Astrocyte (in vitro differentiated cells and primary cell): ENCODE measurements at regions not wholly inside any gene's neighbourhood (a gene's known extent, or its start where the extent isn't known, plus 50 kb on each side); places are given as distances from the start of the nearest gene placed in this dataset.
A peak's percentile ranks its signal among the peaks of the same experiment; 100 is the strongest.

Experiments
- DNase-seq: peaks from one replicate; pipeline ENCODE4 v3.0.0-alpha.2; 2010; ENCODE audit warnings: low read depth
- FAIRE-seq: peaks from 2 replicates; lab custom pipeline; 2011; peaks lifted over from hg19 to GRCh38; lab: Jason Lieb, UNC
- H2AFZ ChIP-seq: 2 replicates; pipeline ENCODE4 v1.6.0; 2012; ENCODE audit warnings: low read depth, low read length, inconsistent platforms
- H3K27ac ChIP-seq: 2 replicates; pipeline ENCODE4 v1.5.1; 2011; ENCODE audit warnings: low read depth, low read length, inconsistent platforms
- H3K27me3 ChIP-seq: 2 replicates; pipeline ENCODE4 v1.6.0; 2011; ENCODE audit warnings: low read length, inconsistent platforms; ENCODE audit not compliant: insufficient read depth
- H3K36me3 ChIP-seq: 2 replicates; pipeline ENCODE4 v1.5.1; 2011; ENCODE audit warnings: low read length, inconsistent platforms; ENCODE audit not compliant: insufficient read depth
- H3K4me1 ChIP-seq: 2 replicates; pipeline ENCODE4 v1.5.1; 2011; ENCODE audit warnings: low read length, inconsistent platforms; ENCODE audit not compliant: insufficient read depth
- H3K4me2 ChIP-seq: 2 replicates; pipeline ENCODE4 v1.6.0; 2012; ENCODE audit warnings: low read length, inconsistent platforms
- H3K4me3 ChIP-seq: 2 replicates; pipeline ENCODE4 v1.5.1; 2011; ENCODE audit warnings: low read depth, mild to moderate bottlenecking, low read length, inconsistent platforms; ENCODE audit not compliant: insufficient read depth
- H3K79me2 ChIP-seq: 2 replicates; pipeline ENCODE4 v1.6.0; 2012; ENCODE audit warnings: mild to moderate bottlenecking, low read length, inconsistent platforms; ENCODE audit not compliant: insufficient read depth
- H3K9ac ChIP-seq: 2 replicates; pipeline ENCODE4 v1.6.0; 2012; ENCODE audit warnings: mild to moderate bottlenecking, low read length, inconsistent platforms
- H3K9me3 ChIP-seq: 2 replicates; pipeline ENCODE4 v1.5.1; 2012; ENCODE audit warnings: low read depth, mild to moderate bottlenecking, low read length, inconsistent platforms; ENCODE audit not compliant: insufficient read depth
- H4K20me1 ChIP-seq: 2 replicates; pipeline ENCODE4 v1.6.0; 2012; ENCODE audit warnings: low read length, inconsistent platforms; ENCODE audit not compliant: insufficient read depth
- H3K27ac Mint-ChIP-seq: one replicate; pipeline ENCODE4 v1.8.0; 2021; ENCODE audit warnings: mild to moderate bottlenecking, mixed read lengths; ENCODE audit not compliant: unreplicated experiment
- H3K27me3 Mint-ChIP-seq: one replicate; pipeline ENCODE4 v1.8.0; 2021; ENCODE audit warnings: low read depth, mixed read lengths; ENCODE audit not compliant: unreplicated experiment
- H3K36me3 Mint-ChIP-seq: one replicate; pipeline ENCODE4 v1.8.0; 2021; ENCODE audit warnings: low read depth, mixed read lengths; ENCODE audit not compliant: unreplicated experiment
- H3K4me1 Mint-ChIP-seq: one replicate; pipeline ENCODE4 v1.8.0; 2021; ENCODE audit warnings: low read depth, mixed read lengths; ENCODE audit not compliant: unreplicated experiment
- H3K4me3 Mint-ChIP-seq: one replicate; pipeline ENCODE4 v1.8.0; 2021; ENCODE audit warnings: mild to moderate bottlenecking, moderate library complexity, mixed read lengths; ENCODE audit not compliant: unreplicated experiment
- H3K9me3 Mint-ChIP-seq: one replicate; pipeline ENCODE4 v1.8.0; 2021; ENCODE audit warnings: mild to moderate bottlenecking, mixed read lengths; ENCODE audit not compliant: unreplicated experiment
- EZH2 ChIP-seq: IDR thresholded peaks from 2 replicates; pipeline ENCODE4 v1.6.1; 2012; ENCODE audit warnings: mild to moderate bottlenecking, low read length, inconsistent platforms; ENCODE audit not compliant: insufficient read depth
- TF ChIP-seq, protein P1 (sequence below): IDR thresholded peaks from 2 replicates; pipeline ENCODE4 v1.5.1; 2011; ENCODE audit warnings: low read depth, mild to moderate bottlenecking, inconsistent platforms, low read length, moderate library complexity; ENCODE audit not compliant: insufficient read depth

DNA sequence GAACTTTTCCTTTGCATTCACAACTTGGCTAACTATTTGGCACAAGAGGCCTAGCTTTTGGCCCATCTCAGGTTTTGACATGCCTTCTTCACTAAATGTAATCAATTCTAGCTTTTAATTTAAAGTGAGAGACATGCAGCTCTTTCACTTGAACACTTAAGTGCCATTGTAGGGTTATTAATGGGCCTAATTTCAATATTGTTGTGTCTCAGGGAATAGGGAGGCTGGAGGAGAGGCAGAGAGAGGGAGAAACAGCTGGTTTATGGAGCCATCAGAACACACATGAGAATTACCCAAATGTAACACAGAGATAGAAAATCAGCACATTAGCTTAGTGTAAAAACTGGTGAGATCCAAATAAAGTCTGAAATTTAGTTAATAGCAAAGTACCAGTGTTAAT, 157.4 kb downstream of the RPAP3 start:
- Histone ChIP-seq H3K9me3 (no peaks in the 10 kb centered on the region), H3K36me3 (no peaks in the 10 kb centered on the region), H3K27ac (no peak overlapping the region), H4K20me1 (no peaks in the 10 kb centered on the region), H2AFZ (no peak overlapping the region), H3K9ac (no peak overlapping the region), H3K4me2 (no peak overlapping the region), H3K4me1 (no peaks in the 10 kb centered on the region), H3K79me2 (no peaks in the 10 kb centered on the region), H3K4me3 (no peak overlapping the region), H3K27me3 (no peaks in the 10 kb centered on the region)
- peaks cover 6% of the 10 kb centered on the region for H3K9me3 Mint-ChIP-seq
- no peak for DNase-seq
- TF ChIP-seq, protein P1, sequence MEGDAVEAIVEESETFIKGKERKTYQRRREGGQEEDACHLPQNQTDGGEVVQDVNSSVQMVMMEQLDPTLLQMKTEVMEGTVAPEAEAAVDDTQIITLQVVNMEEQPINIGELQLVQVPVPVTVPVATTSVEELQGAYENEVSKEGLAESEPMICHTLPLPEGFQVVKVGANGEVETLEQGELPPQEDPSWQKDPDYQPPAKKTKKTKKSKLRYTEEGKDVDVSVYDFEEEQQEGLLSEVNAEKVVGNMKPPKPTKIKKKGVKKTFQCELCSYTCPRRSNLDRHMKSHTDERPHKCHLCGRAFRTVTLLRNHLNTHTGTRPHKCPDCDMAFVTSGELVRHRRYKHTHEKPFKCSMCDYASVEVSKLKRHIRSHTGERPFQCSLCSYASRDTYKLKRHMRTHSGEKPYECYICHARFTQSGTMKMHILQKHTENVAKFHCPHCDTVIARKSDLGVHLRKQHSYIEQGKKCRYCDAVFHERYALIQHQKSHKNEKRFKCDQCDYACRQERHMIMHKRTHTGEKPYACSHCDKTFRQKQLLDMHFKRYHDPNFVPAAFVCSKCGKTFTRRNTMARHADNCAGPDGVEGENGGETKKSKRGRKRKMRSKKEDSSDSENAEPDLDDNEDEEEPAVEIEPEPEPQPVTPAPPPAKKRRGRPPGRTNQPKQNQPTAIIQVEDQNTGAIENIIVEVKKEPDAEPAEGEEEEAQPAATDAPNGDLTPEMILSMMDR, result no peak
- no peak for TF ChIP-seq EZH2
- H3K27ac Mint-ChIP-seq, result no peak overlapping the region
- no peaks in the 10 kb centered on the region for H3K4me1 Mint-ChIP-seq
- H3K4me3 Mint-ChIP-seq, result no peak overlapping the region
- no peaks in the 10 kb centered on the region for H3K36me3 Mint-ChIP-seq
- FAIRE-seq, result no peak
- H3K27me3 Mint-ChIP-seq, result peaks cover 2% of the 10 kb centered on the region

DNA sequence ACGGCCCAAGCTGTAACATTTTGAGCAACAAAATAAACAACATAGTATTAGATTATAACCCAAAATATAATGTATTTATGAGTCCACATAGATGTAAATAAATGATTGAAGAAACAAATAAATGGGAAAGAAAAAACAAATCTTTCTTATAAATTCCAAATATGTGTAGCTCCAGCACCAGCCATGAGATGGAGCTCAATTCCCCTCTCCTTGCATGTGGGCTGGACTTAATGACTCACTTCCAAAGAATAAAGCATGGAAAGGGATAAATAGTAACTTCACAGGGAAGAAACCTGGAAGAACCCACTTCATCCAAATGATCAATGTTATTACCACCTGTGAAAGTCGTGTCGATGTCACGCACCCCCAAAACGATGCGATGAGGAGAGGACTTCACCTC, 158.8 kb downstream of the RPAP3 start:
- Histone ChIP-seq H3K9ac (no peak overlapping the region), H3K27ac (no peak overlapping the region), H2AFZ (no peak overlapping the region), H4K20me1 (no peaks in the 10 kb centered on the region), H3K9me3 (no peaks in the 10 kb centered on the region), H3K79me2 (no peaks in the 10 kb centered on the region), H3K4me2 (no peak overlapping the region), H3K36me3 (no peaks in the 10 kb centered on the region), H3K4me3 (no peak overlapping the region), H3K4me1 (no peaks in the 10 kb centered on the region), H3K27me3 (no peaks in the 10 kb centered on the region)
- TF ChIP-seq, protein P1, result peak; percentile 53
- no peak for TF ChIP-seq EZH2
- no peak for FAIRE-seq
- Mint-ChIP-seq H3K36me3 (no peaks in the 10 kb centered on the region), H3K4me1 (no peaks in the 10 kb centered on the region), H3K27ac (no peak overlapping the region), H3K4me3 (no peak overlapping the region), H3K9me3 (no peaks in the 10 kb centered on the region), H3K27me3 (peaks cover 6% of the 10 kb centered on the region)
- peak; percentile 30 for DNase-seq

- Histone ChIP-seq H3K79me2 (no peaks in the 10 kb centered on the region), H3K27ac (no peak overlapping the region), H3K36me3 (no peaks in the 10 kb centered on the region), H3K9ac (no peak overlapping the region), H3K27me3 (peaks cover 2% of the 10 kb centered on the region), H3K4me1 (no peaks in the 10 kb centered on the region), H3K4me2 (no peak overlapping the region), H3K4me3 (no peak overlapping the region), H2AFZ (no peak overlapping the region), H4K20me1 (no peaks in the 10 kb centered on the region), H3K9me3 (no peaks in the 10 kb centered on the region)
- H3K4me3 Mint-ChIP-seq, result no peak overlapping the region
- TF ChIP-seq, protein P1, result no peak
- TF ChIP-seq EZH2, result no peak
- H3K4me1 Mint-ChIP-seq, result no peaks in the 10 kb centered on the region
- DNase-seq (no peak), FAIRE-seq (no peak)
- H3K36me3 Mint-ChIP-seq, result no peaks in the 10 kb centered on the region
- no peaks in the 10 kb centered on the region for H3K9me3 Mint-ChIP-seq
- H3K27ac Mint-ChIP-seq, result no peak overlapping the region
- peaks cover 6% of the 10 kb centered on the region for H3K27me3 Mint-ChIP-seq
These were observed 159.8 kb downstream of the RPAP3 start for GRCh38 chr12:47545938-47546609.
